ENCODE measurements at regions not wholly inside any gene's neighbourhood (a gene's known extent, or its start where the extent isn't known, plus 50 kb on each side); places are given as distances from the start of the nearest gene placed in this dataset.

- Histone ChIP-seq H3K27ac (no peak overlapping the region), H3K4me1 (replicated peaks in 1 of 2) (no peaks in the 10 kb centered on the region), H3K4me3 (no peak overlapping the region)
- in situ Hi-C loops (cut with MboI; ENCODE audit: low pct_unique_long_range_greater_than_20kb in 2 of 9, low sequenced_read_pairs in 9 of 9, unreplicated experiment in 9 of 9), result loop anchor here in 4 of 9 experiments (10.0 to 25.0 kb wide), 4 partner anchors 168 to 943 kb away; partner anchors contain the start of gene THBS1 (in 2 of the 4)
- WGBS, 10 experiments, result 60 to 95% (median 79%) methylated on average over 1 to 8 of the region's 8 CpGs; no CpG with 5 or more reads in 3 of the 10 experiments
- ATAC-seq (replicated peaks in 6 of 8), result no peak
These were observed 254.9 kb upstream of the RASGRP1 start for GRCh38 chr15:38819387-38819950.

DNA sequence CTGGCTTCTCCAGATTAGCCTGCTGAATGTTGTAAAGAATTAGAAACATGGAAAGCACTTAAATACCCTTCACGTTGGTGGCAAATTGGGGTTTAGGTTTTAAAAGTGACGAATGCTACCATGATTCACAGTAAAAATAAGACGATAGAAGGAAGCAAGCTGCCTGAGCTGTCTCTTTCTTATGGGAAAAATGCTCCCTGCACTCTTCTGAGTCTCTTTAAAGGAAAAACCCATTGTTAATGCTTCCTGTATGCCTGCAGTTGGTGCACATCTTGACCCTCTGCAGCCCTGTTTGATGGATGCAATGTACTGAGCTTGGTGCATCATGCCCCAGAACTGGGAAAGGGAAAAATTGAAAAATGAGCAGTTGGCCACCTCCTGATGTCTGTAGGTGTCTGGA, 258.6 kb upstream of the RASGRP1 start:
- Histone ChIP-seq H3K4me1 (replicated peaks in 1 of 2) (no peaks in the 10 kb centered on the region), H3K27ac (no peak overlapping the region), H3K4me3 (no peak overlapping the region)
- 40 to 90% (median 72%) methylated on average over 2 to 3 of the region's 3 CpGs; no CpG with 5 or more reads in 3 of the 10 experiments for WGBS, 10 experiments
- in situ Hi-C loops (cut with MboI; ENCODE audit: low pct_unique_long_range_greater_than_20kb in 2 of 9, low sequenced_read_pairs in 9 of 9, unreplicated experiment in 9 of 9), result loop anchor here in 3 of 9 experiments (25.0 kb wide), 3 partner anchors 164 to 939 kb away; partner anchors contain the start of gene THBS1 (in 1 of the 3)
- ATAC-seq (replicated peaks in 6 of 8), result no peak

GRCh38 chr15:38824719-38825118, 260.1 kb upstream of the RASGRP1 start:
- in situ Hi-C loops (cut with MboI; ENCODE audit: low pct_unique_long_range_greater_than_20kb in 2 of 9, low sequenced_read_pairs in 9 of 9, unreplicated experiment in 9 of 9), result loop anchor here in 3 of 9 experiments (25.0 kb wide), 3 partner anchors 163 to 938 kb away; partner anchors contain the start of gene THBS1 (in 1 of the 3)
- WGBS, 10 experiments, result 96 to 100% (median 100%) methylated on average over 1 to 3 of the region's 3 CpGs; no CpG with 5 or more reads in 6 of the 10 experiments

DNA sequence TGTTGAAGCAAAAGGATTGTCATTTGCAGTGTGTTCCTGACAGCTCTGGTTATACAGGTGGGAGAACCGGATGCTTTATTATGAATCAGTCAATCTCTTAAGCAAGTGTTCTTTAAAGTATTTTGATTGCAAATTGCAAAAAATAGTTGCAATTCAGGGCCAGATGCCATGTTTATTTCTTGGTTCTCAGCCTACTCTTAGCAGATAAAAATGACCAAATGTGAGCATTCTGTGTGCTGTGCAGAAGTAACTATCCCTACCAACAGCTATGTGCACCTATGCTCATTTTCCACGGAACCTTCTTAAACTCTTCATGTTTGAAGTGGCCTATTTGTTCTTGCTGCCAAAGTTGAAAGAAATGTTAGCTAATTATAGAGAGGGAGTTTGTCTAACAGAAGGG, 262.3 kb upstream of the RASGRP1 start:
- ATAC-seq (replicated peaks in 6 of 8), result no peak
- H3K27ac ChIP-seq, result no peak overlapping the region
- no peak overlapping the region for H3K4me3 ChIP-seq
- 56 to 100% (median 83%) methylated on average over 1 to 2 of the region's 2 CpGs; no CpG with 5 or more reads in 3 of the 10 experiments for WGBS, 10 experiments
- no peaks in the 10 kb centered on the region for H3K4me1 ChIP-seq (replicated peaks in 1 of 2)
- in situ Hi-C loops (cut with MboI; ENCODE audit: low pct_unique_long_range_greater_than_20kb in 2 of 9, low sequenced_read_pairs in 9 of 9, unreplicated experiment in 9 of 9), result no loop called here

More at GRCh38 chr15:38824719-38825118, 260.1 kb upstream of the RASGRP1 start:
- Histone ChIP-seq H3K4me3 (no peak overlapping the region), H3K4me1 (replicated peaks in 1 of 2) (no peaks in the 10 kb centered on the region), H3K27ac (no peak overlapping the region)
- no peak for ATAC-seq (replicated peaks in 6 of 8)

DNA sequence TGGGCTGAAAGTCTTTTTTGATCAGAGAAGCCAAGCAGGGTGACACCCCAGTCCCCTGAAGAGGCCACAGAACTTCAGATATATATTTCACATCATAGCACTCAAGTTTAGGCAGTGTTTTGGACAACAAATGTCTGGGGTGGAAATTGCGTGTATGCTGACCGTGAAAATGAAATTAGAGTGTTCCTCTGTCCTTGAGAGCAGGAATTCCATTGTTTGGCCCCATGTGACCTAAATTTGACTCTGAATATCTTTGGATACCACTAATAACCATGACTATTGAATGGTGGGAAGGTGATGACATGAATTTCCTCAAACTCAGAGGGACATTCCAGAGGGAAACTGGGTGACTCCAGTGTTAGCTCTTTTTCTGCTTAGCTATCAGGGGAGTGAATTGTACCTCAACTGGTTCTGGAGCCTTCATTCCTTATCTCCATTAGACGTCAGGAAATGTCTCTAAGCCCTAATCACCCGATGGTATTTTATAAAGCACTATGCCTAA, 263.5 kb upstream of the RASGRP1 start:
- Histone ChIP-seq H3K4me3 (no peak overlapping the region), H3K4me1 (replicated peaks in 1 of 2) (no peaks in the 10 kb centered on the region), H3K27ac (no peak overlapping the region)
- in situ Hi-C loops (cut with MboI; ENCODE audit: low pct_unique_long_range_greater_than_20kb in 2 of 9, low sequenced_read_pairs in 9 of 9, unreplicated experiment in 9 of 9), result no loop called here
- no peak for ATAC-seq (replicated peaks in 6 of 8)
- 0 to 80% (median 61%) methylated on average over 1 to 4 of the region's 4 CpGs; no CpG with 5 or more reads in 2 of the 10 experiments for WGBS, 10 experiments

DNA sequence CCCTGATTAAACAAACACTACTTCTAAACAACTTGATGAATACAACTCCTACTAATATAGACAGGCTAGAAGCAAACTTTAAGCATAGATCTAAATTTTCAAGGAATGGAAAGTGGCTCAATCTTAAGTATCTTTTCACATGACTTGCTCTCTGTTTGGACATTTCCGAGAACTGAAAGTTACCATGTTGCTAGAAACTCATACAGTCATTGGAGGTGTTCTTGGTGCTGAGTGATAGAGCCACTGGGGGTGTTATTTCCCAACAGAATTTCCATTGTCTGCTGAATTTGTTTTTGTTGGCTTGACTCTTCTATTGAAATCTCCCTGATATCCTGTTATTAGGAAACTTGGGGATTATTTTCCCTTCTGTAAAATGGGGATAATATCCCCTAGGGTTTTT, 264.5 kb upstream of the RASGRP1 start:
- Histone ChIP-seq H3K4me3 (no peak overlapping the region), H3K4me1 (replicated peaks in 1 of 2) (no peaks in the 10 kb centered on the region), H3K27ac (no peak overlapping the region)
- ATAC-seq (replicated peaks in 6 of 8), result no peak
- 50 to 100% (median 89%) methylated on average over 1 of the region's 1 CpG; no CpG with 5 or more reads in 5 of the 10 experiments for WGBS, 10 experiments
- in situ Hi-C loops (cut with MboI; ENCODE audit: low pct_unique_long_range_greater_than_20kb in 2 of 9, low sequenced_read_pairs in 9 of 9, unreplicated experiment in 9 of 9), result no loop called here

- H3K4me3 ChIP-seq, result no peak overlapping the region
- in situ Hi-C loops (cut with MboI; ENCODE audit: low pct_unique_long_range_greater_than_20kb in 2 of 9, low sequenced_read_pairs in 9 of 9, unreplicated experiment in 9 of 9), result no loop called here
- no peak for ATAC-seq (replicated peaks in 6 of 8)
- no peaks in the 10 kb centered on the region for H3K4me1 ChIP-seq (replicated peaks in 1 of 2)
- WGBS, 10 experiments, result 0 to 67% (median 58%) methylated on average over 1 of the region's 1 CpG; no CpG with 5 or more reads in 3 of the 10 experiments
- H3K27ac ChIP-seq, result no peak overlapping the region
These were observed 277.6 kb upstream of the RASGRP1 start for GRCh38 chr15:38842226-38842625.

DNA sequence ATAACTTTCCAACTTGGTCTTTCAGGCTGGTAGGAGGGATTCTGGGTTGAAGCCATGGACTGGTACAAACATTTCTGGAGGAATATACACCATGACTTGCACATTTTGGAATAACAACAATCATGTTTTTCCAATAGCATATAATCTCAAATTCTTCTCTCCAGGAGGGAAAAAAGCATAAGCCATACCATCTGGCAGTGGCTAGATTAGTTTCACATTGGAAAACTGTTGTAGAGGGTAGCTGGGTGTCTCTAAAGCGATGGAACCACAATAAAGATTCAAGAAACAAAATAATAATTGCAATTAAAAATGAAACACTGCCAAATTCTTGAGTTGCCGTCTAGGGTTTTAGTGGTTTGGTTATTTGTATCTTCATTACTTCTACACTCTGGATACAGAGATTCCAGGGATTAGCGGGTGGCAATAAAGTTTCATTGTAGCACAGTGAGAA, 278.5 kb upstream of the RASGRP1 start:
- no peak overlapping the region for H3K4me3 ChIP-seq
- in situ Hi-C loops (cut with MboI; ENCODE audit: low pct_unique_long_range_greater_than_20kb in 2 of 9, low sequenced_read_pairs in 9 of 9, unreplicated experiment in 9 of 9), result no loop called here
- peak in 1 of 8 experiments; percentile 22 for ATAC-seq (replicated peaks in 6 of 8)
- H3K27ac ChIP-seq, result no peak overlapping the region
- 19 to 97% (median 75%) methylated on average over 2 to 3 of the region's 3 CpGs; no CpG with 5 or more reads in 1 of the 10 experiments for WGBS, 10 experiments
- no peaks in the 10 kb centered on the region for H3K4me1 ChIP-seq (replicated peaks in 1 of 2)

- no peaks in the 10 kb centered on the region for H3K4me1 ChIP-seq (replicated peaks in 1 of 2)
- ATAC-seq (replicated peaks in 6 of 8), result peak in 1 of 8 experiments; percentile 41
- H3K4me3 ChIP-seq, result no peak overlapping the region
- 4 to 87% (median 51%) methylated on average over 3 to 10 of the region's 10 CpGs; no CpG with 5 or more reads in 1 of the 10 experiments for WGBS, 10 experiments
- in situ Hi-C loops (cut with MboI; ENCODE audit: low pct_unique_long_range_greater_than_20kb in 2 of 9, low sequenced_read_pairs in 9 of 9, unreplicated experiment in 9 of 9), result no loop called here
- no peak overlapping the region for H3K27ac ChIP-seq
These were observed 279.3 kb upstream of the RASGRP1 start for GRCh38 chr15:38843736-38844590.

DNA sequence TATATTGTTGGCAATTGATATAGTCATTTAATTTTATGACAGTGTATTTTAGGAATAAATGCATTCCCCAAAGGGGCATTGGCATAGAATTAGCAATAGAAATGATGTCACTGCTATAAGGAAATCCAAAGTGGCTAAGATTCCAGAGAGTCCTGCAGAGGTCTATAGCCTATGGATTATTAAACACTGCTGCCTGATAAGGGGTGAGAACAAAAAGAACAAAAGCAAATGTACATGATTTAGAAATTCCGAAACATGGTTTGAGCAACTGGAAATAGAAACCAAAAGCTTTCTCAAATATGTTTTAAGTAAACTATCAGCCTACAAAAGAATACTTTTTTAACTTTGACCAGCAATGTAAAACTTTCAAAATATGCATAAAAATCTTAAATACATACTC, 280.1 kb upstream of the RASGRP1 start:
- 50 to 100% (median 91%) methylated on average over 1 of the region's 1 CpG; no CpG with 5 or more reads in 2 of the 10 experiments for WGBS, 10 experiments
- no peak for ATAC-seq (replicated peaks in 6 of 8)
- in situ Hi-C loops (cut with MboI; ENCODE audit: low pct_unique_long_range_greater_than_20kb in 2 of 9, low sequenced_read_pairs in 9 of 9, unreplicated experiment in 9 of 9), result no loop called here
- H3K27ac ChIP-seq, result no peak overlapping the region
- H3K4me1 ChIP-seq (replicated peaks in 1 of 2), result no peaks in the 10 kb centered on the region
- no peak overlapping the region for H3K4me3 ChIP-seq

GRCh38 chr15:38846346-38846745, 281.7 kb upstream of the RASGRP1 start:
- Histone ChIP-seq H3K27ac (no peak overlapping the region), H3K4me3 (no peak overlapping the region), H3K4me1 (replicated peaks in 1 of 2) (no peaks in the 10 kb centered on the region)
- WGBS, 10 experiments, result 13 to 80% (median 65%) methylated on average over 1 to 2 of the region's 2 CpGs; no CpG with 5 or more reads in 1 of the 10 experiments
- in situ Hi-C loops (cut with MboI; ENCODE audit: low pct_unique_long_range_greater_than_20kb in 2 of 9, low sequenced_read_pairs in 9 of 9, unreplicated experiment in 9 of 9), result no loop called here
- no peak for ATAC-seq (replicated peaks in 6 of 8)

DNA sequence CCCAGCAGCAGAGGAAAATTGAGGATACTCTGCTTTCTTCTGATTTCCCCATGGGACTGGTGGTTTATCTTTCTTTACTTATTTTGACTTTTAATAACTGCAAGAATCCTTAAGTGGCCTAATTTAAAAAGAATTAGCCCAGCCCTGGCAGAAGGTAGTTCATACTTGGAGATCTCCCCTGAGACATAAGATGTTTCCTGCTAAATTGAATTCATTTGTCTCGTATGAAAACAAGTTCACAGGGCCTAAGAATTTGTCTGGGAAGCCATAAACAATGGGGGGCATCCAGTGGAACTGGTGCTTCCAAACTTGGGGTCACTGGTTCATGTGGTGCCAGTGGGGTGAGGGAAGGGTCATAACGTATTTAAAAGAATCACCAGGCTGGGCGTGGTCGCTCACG, 283.1 kb upstream of the RASGRP1 start:
- in situ Hi-C loops (cut with MboI; ENCODE audit: low pct_unique_long_range_greater_than_20kb in 2 of 9, low sequenced_read_pairs in 9 of 9, unreplicated experiment in 9 of 9), result no loop called here
- Histone ChIP-seq H3K27ac (no peak overlapping the region), H3K4me1 (replicated peaks in 1 of 2) (no peaks in the 10 kb centered on the region), H3K4me3 (no peak overlapping the region)
- 11 to 88% (median 80%) methylated on average over 1 to 2 of the region's 5 CpGs; no CpG with 5 or more reads in 6 of the 10 experiments for WGBS, 10 experiments
- ATAC-seq (replicated peaks in 6 of 8), result no peak

- 0 to 100% (median 25%) methylated on average over 1 of the region's 1 CpG; no CpG with 5 or more reads in 1 of the 10 experiments for WGBS, 10 experiments
- peaks cover 0 to under 1% of the 10 kb centered on the region in 2 donors for H3K4me1 ChIP-seq (replicated peaks in 1 of 2)
- ATAC-seq (replicated peaks in 6 of 8), result peak in 1 of 8 experiments; percentile 43
- in situ Hi-C loops (cut with MboI; ENCODE audit: low pct_unique_long_range_greater_than_20kb in 2 of 9, low sequenced_read_pairs in 9 of 9, unreplicated experiment in 9 of 9), result no loop called here
- H3K4me3 ChIP-seq, result no peak overlapping the region
- H3K27ac ChIP-seq, result no peak overlapping the region
These were observed 284.4 kb upstream of the RASGRP1 start for GRCh38 chr15:38849046-38849445.
